ENCODE measurements at regions not wholly inside any gene's neighbourhood (a gene's known extent, or its start where the extent isn't known, plus 50 kb on each side); places are given as distances from the start of the nearest gene placed in this dataset.
"Not testable (repeated sequence)": the region's sequence is repeated elsewhere in the genome, so short reads cannot be mapped to it uniquely, and the experiment has no call there.

GRCh38 chr6:87755708-87756671 lies 54.0 kb upstream of the AKIRIN2 start:
- no peak for DNase-seq

GRCh38 chr6:87754828-87755227 lies 52.8 kb upstream of the AKIRIN2 start:
- DNase-seq: no peak

- no peak for DNase-seq
Observed at GRCh38 chr6:87753131-87753685, 51.2 kb upstream of the AKIRIN2 start.

- not testable (repeated sequence) for DNase-seq
Observed at GRCh38 chr6:87752503-87752902, 50.5 kb upstream of the AKIRIN2 start.

Measured in NCI-H187 treated with DMSO at 0.1 percent for 48 hours (cell line).